K562 (cell line): ENCODE measurements at regions not wholly inside any gene's neighbourhood (a gene's known extent, or its start where the extent isn't known, plus 50 kb on each side); places are given as distances from the start of the nearest gene placed in this dataset.

Experiments
- ATAC-seq: fragments of 200-7000 bp; cut with Tn5 transposase; 3 replicates; pipeline ENCODE4 v1.9.1; 2020; ENCODE audit warnings: moderate library complexity
- BruUV-seq: library from RNA; stranded (reverse); fragments of 400-500 nt; replicated peaks from 2 replicates; lab custom pipeline; 2021; lab: Mats Ljungman, UMichigan
- CTCF ChIA-PET: fragments of 300-600 bp; formaldehyde crosslinking; extraction: SDS; loops from one replicate; lab custom pipeline; 2021; ENCODE audit warnings: low intra/inter-chr PET ratio; lab: Yijun Ruan, JAX
- POLR2A ChIA-PET: fragments of 300-600, 350-650 bp; sonication (Branson Sonifier 250); formaldehyde crosslinking; extraction: SDS; loops from one replicate; lab custom pipeline; 2021; ENCODE audit warnings: antibody characterized with exemption, inconsistent platforms; lab: Yijun Ruan, JAX
- DNase-seq, 4 experiments: peaks; one replicate each; pipeline versions ENCODE4 v3.0.0 to v3.0.0-alpha.2; 2011 to 2018; ENCODE audit warnings: low spot score in 3 of 4, mixed read lengths in 3 of 4; ENCODE audit errors: extremely low read depth in 1 of 4
- FAIRE-seq: peaks from 2 replicates; lab custom pipeline; 2011; peaks lifted over from hg19 to GRCh38; lab: Jason Lieb, UNC
- H2AFZ ChIP-seq: 2 replicates; pipeline ENCODE4 v1.6.0; 2011; ENCODE audit warnings: low read depth, low read length, control low read depth, inconsistent platforms
- H3K27ac ChIP-seq: fragments of 200-600 bp; 3 replicates; pipeline ENCODE4 v1.8.0; 2011; ENCODE audit warnings: low read depth, mild to moderate bottlenecking, control low read depth, inconsistent platforms, low read length, moderate library complexity, mixed read lengths; ENCODE audit errors: extremely low read depth
- H3K27me3 ChIP-seq, 2 experiments: fragments of 300-600 bp in 1 of 2; 2 replicates in 1 of 2; 3 replicates in 1 of 2; pipeline versions ENCODE4 v1.6.0 to v1.8.0; 2011; ENCODE audit warnings: inconsistent platforms in 2 of 2, low read length in 2 of 2, mild to moderate bottlenecking in 1 of 2, mixed read lengths in 1 of 2, moderate library complexity in 1 of 2; ENCODE audit not compliant: control insufficient read depth in 2 of 2, insufficient read depth in 2 of 2
- H3K36me3 ChIP-seq: fragments of 300-600 bp; 3 replicates; pipeline ENCODE4 v1.8.0; 2011; ENCODE audit warnings: mild to moderate bottlenecking, low read length, inconsistent platforms; ENCODE audit not compliant: control insufficient read depth, insufficient read depth
- H3K4me1 ChIP-seq, 2 experiments: fragments of 200-600 bp in 1 of 2; replicated peaks in 1 of 2; 2 replicates in 1 of 2; 3 replicates in 1 of 2; pipeline versions ENCODE4 v1.5.1 to v1.8.0; 2011; ENCODE audit warnings: inconsistent platforms in 2 of 2, low read length in 2 of 2, mild to moderate bottlenecking in 1 of 2, mixed read lengths in 1 of 2, moderate library complexity in 1 of 2; ENCODE audit not compliant: control insufficient read depth in 2 of 2, insufficient read depth in 2 of 2
- H3K4me2 ChIP-seq: 2 replicates; pipeline ENCODE4 v1.6.1; 2011; ENCODE audit warnings: low read length, control low read depth, inconsistent platforms, mixed read lengths; ENCODE audit not compliant: insufficient read depth
- H3K4me3 ChIP-seq: fragments of 200-600 bp; sonication (generic), shearing (Covaris generic); 2 replicates; pipeline ENCODE4 v1.5.1; 2016; ENCODE audit warnings: control low read depth, inconsistent platforms
- H3K79me2 ChIP-seq: fragments of 200-600 bp; 3 replicates; pipeline ENCODE4 v1.8.0; 2011; ENCODE audit warnings: low read length, inconsistent platforms; ENCODE audit not compliant: control insufficient read depth, insufficient read depth
- H3K9ac ChIP-seq, 2 experiments: 2 replicates each; pipeline versions ENCODE4 v1.6.0 to v1.6.1; 2011; ENCODE audit warnings: low read depth in 2 of 2, low read length in 2 of 2, control low read depth in 1 of 2, inconsistent platforms in 1 of 2, mild to moderate bottlenecking in 1 of 2, mixed read lengths in 1 of 2; ENCODE audit not compliant: insufficient read depth in 1 of 2
- H3K9me1 ChIP-seq: one replicate; pipeline ENCODE4 v1.6.0; 2011; ENCODE audit warnings: inconsistent platforms, mild to moderate bottlenecking, low read length, moderate library complexity; ENCODE audit not compliant: control insufficient read depth, insufficient read depth
- H3K9me3 ChIP-seq: replicated peaks from 2 replicates; pipeline ENCODE4 v1.5.1; 2011; ENCODE audit warnings: low read depth, low read length, inconsistent platforms; ENCODE audit not compliant: control insufficient read depth, insufficient read depth
- H4K20me1 ChIP-seq: replicated peaks from 2 replicates; pipeline ENCODE4 v1.6.1; 2011; ENCODE audit warnings: low read length, inconsistent platforms, mixed read lengths; ENCODE audit not compliant: control insufficient read depth, insufficient read depth
- CSDE1 ChIP-seq, 2 experiments: fragments of 450-650 bp; IDR thresholded peaks; 2 replicates each; pipeline ENCODE4 v1.6.1; 2016; ENCODE audit warnings: mild to moderate bottlenecking in 1 of 2
- MCM7 ChIP-seq, 2 experiments: fragments of 450-650 bp; IDR thresholded peaks; 2 replicates each; pipeline ENCODE4 v1.6.1; 2016 to 2018
- NCOA4 ChIP-seq: fragments of 450-650 bp; IDR thresholded peaks from 2 replicates; pipeline ENCODE4 v1.6.1; 2018; ENCODE audit warnings: mild to moderate bottlenecking; ENCODE audit not compliant: partially characterized antibody
- PTRF ChIP-seq: fragments of 450-650 bp; IDR thresholded peaks from 2 replicates; pipeline ENCODE4 v1.6.1; 2016; ENCODE audit warnings: mild to moderate bottlenecking, missing genetic modification characterization, missing compliant biosample characterization
- RFX1 ChIP-seq: fragments of 450-650 bp; IDR thresholded peaks from 2 replicates; pipeline ENCODE4 v1.6.1; 2016; ENCODE audit warnings: mild to moderate bottlenecking, moderate library complexity
- TEAD2 ChIP-seq: fragments of 450-650 bp; IDR thresholded peaks from 2 replicates; pipeline ENCODE4 v1.6.1; 2016; ENCODE audit warnings: missing genetic modification characterization, control low read depth, missing compliant biosample characterization
- ZNF263 ChIP-seq: sonication (generic); formaldehyde crosslinking; IDR thresholded peaks from 2 replicates; pipeline ENCODE4 v1.8.0; 2022; ENCODE audit warnings: mild to moderate bottlenecking, missing genetic modification reagents, borderline replicate concordance
- ZNF586 ChIP-seq: fragments of 450-650 bp; formaldehyde crosslinking; conservative IDR thresholded peaks from 2 replicates; pipeline ENCODE4 v1.4.0; 2020; ENCODE audit warnings: mild to moderate bottlenecking, moderate library complexity
- WGBS: fragments of 100-300 bp; shearing (Covaris generic); methylation state at CpG from one replicate; pipeline ENCODE4 v1.1.6; 2016; ENCODE audit warnings: low coverage, mixed read lengths; ENCODE audit not compliant: insufficient coverage; ENCODE audit errors: missing lambda C conversion rate; 5-methylcytosine and 5-hydroxymethylcytosine counted together
- in situ Hi-C: fragments of 300-500 bp; cut with MboI; formaldehyde crosslinking; loops from 4 replicates; pipeline ENCODE4 v1.15.0; 2018; ENCODE audit warnings: inconsistent platforms, mixed read lengths
- intact Hi-C: fragments of 100-400 bp; cut with micrococcal nuclease; formaldehyde crosslinking; loops from 2 replicates; pipeline ENCODE4 v1.14.2; 2022
- TF ChIP-seq, protein P1 (sequence below): fragments of 200-800 bp; sonication (Bioruptor generic); IDR thresholded peaks from 2 replicates; pipeline ENCODE4 v1.6.1; 2017; ENCODE audit warnings: missing genetic modification characterization, missing compliant biosample characterization

DNA sequence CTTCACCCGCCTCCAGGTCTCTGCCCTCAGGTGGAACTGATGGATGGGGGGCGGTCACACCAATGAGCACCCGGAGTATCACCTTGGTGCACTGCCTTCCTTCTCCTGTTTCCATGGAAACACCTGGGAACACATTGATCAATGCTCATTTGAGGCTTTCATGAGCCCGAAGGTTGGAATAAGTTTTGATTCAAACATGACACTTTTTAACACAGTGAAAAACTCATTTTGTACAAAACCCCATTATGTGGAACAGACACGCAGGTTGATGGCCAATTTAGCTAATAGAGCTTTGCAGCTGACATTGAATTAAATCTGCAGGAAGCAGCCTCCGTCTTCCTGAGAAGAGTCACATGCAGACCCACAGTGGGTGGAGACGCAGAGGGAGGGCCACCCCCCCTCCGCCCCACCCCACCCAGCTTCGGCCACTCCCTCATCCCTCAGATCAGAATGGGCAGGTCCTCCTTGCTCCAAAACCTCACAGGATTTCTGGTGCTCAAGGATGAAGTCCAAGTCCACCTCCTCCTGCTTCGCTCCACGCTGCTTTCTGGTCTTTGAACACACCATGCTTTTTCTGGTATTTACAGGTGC lies 96.0 kb upstream of the MYCN start:
- Histone ChIP-seq H3K27me3 (peaks cover 18 to 64% of the 10 kb centered on the region in 2 experiments; a peak in 4 of 5 replicates), H3K4me3 (no peak overlapping the region), H3K36me3 (no peaks in the 10 kb centered on the region), H3K9me1 (no peaks in the 10 kb centered on the region), H3K9ac (no peak overlapping the region), H4K20me1 (peaks cover 5% of the 10 kb centered on the region; the same call in 1 of the 2 replicates), H3K4me1 (peaks cover 0 to 5% of the 10 kb centered on the region in 2 experiments; a peak in 1 of 5 replicates), H2AFZ (no peak overlapping the region), H3K79me2 (no peaks in the 10 kb centered on the region), H3K9me3 (no peaks in the 10 kb centered on the region)
- BruUV-seq: no TSS peak
- CTCF ChIA-PET: no interaction called here
- FAIRE-seq (no peak), DNase-seq (peak; percentile 14 to 47 (median 46)), ATAC-seq (peak; percentile 64; the same call in 2 of the 3 replicates)
- POLR2A ChIA-PET: no interaction called here
- intact Hi-C loops: no loop called here
- in situ Hi-C loops: no loop called here
- 3% methylated on average over 9 of the region's 11 CpGs for WGBS
- TF ChIP-seq MCM7 (IDR thresholded peaks at IDR 0.05) (no peak), PTRF (tag) (no peak), CSDE1 (IDR thresholded peaks at IDR 0.05) (no peak), NCOA4 (no peak), RFX1 (peak; percentile 64), ZNF263 (CRISPR knock-in tag) (peak; percentile 42; the same call in 1 of the 2 replicates), TEAD2 (tag) (no peak), ZNF586 (CRISPR knock-in tag) (no peak)
- TF ChIP-seq, protein P1, sequence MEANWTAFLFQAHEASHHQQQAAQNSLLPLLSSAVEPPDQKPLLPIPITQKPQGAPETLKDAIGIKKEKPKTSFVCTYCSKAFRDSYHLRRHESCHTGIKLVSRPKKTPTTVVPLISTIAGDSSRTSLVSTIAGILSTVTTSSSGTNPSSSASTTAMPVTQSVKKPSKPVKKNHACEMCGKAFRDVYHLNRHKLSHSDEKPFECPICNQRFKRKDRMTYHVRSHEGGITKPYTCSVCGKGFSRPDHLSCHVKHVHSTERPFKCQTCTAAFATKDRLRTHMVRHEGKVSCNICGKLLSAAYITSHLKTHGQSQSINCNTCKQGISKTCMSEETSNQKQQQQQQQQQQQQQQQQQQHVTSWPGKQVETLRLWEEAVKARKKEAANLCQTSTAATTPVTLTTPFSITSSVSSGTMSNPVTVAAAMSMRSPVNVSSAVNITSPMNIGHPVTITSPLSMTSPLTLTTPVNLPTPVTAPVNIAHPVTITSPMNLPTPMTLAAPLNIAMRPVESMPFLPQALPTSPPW: 0 out of 2 replicates have a peak, but pooled peaks have one; percentile 46
- TF ChIP-seq, all 486 proteins: peak for 3
- Histone ChIP-seq H3K4me2 (no peak overlapping the region), H3K27ac (no peak overlapping the region)
